Ascending aorta (tissue), 2 donors: ENCODE measurements at regions not wholly inside any gene's neighbourhood (a gene's known extent, or its start where the extent isn't known, plus 50 kb on each side); places are given as distances from the start of the nearest gene placed in this dataset.

Experiments used
- DNase-seq, 2 donors: peaks; one replicate each; pipeline ENCODE4 v3.0.0-alpha.2; 2019; ENCODE audit warnings: low spot score in 2 of 2
- H3K27ac ChIP-seq, 2 donors: fragments of 200-600 bp; sonication (generic); one replicate each; pipeline ENCODE4 v1.5.1; 2016 to 2017; ENCODE audit warnings: mild to moderate bottlenecking in 1 of 2
- H3K27me3 ChIP-seq: fragments of 200-600 bp; sonication (generic); one replicate; pipeline ENCODE4 v1.5.1; 2017
- H3K36me3 ChIP-seq, 2 donors: fragments of 200-600 bp; sonication (generic); one replicate each; pipeline ENCODE4 v1.5.1; 2016
- H3K4me1 ChIP-seq, 2 donors: fragments of 200-600 bp; sonication (generic); one replicate each; pipeline ENCODE4 v1.5.1; 2016 to 2017; ENCODE audit warnings: mild to moderate bottlenecking in 1 of 2
- H3K4me3 ChIP-seq, 2 donors: fragments of 200-600 bp; sonication (generic); one replicate each; pipeline ENCODE4 v1.5.1; 2016 to 2017; ENCODE audit warnings: mild to moderate bottlenecking in 1 of 2
- H3K9me3 ChIP-seq, 2 donors: fragments of 200-600 bp; sonication (generic); one replicate each; pipeline ENCODE4 v1.5.1; 2016
- CTCF ChIP-seq, 3 experiments: fragments of 200-600 bp in 2 of 3; fragments of 450-650 bp in 1 of 3; sonication (generic) in 2 of 3; IDR thresholded peaks; one replicate each; pipeline ENCODE4 v1.5.1; 2016 to 2019; ENCODE audit warnings: antibody characterized with exemption in 3 of 3, mild to moderate bottlenecking in 1 of 3, moderate library complexity in 1 of 3
- intact Hi-C: fragments of 100-400 bp; cut with DNase I; formaldehyde crosslinking; loops from one replicate; pipeline ENCODE4 v1.15.1; 2023

- Histone ChIP-seq H3K27ac (no peak overlapping the region), H3K27me3 (no peaks in the 10 kb centered on the region), H3K36me3 (no peaks in the 10 kb centered on the region), H3K4me3 (no peak overlapping the region), H3K4me1 (no peaks in the 10 kb centered on the region), H3K9me3 (peaks cover 13 to 33% of the 10 kb centered on the region in 2 donors)
- intact Hi-C loops = no loop called here
- no peak for TF ChIP-seq CTCF (IDR thresholded peaks at IDR 0.05)
- DNase-seq = no peak
These were observed 296.8 kb downstream of the SMARCA2 start for GRCh38 chr9:2311920-2312319.

DNA sequence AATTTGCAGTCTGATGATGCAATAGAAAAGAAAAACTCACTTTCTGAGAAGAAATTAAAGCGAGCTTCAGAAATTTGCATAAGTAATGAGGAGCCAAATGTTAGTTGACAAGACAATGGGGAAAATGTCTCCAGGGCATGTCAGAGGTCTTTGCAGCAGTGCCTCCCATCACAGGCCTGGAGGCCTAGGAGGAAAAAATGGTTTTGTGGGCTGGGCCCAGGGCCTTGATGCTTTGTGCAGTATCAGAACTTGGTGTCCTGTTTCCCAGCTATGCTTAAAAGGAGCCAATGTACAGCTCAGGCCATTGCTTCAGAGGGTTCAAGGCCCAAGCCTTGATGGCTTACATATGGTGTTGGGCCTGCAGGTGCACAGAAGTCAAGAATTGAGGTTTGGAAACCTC is 298.4 kb downstream of the SMARCA2 start:
- Histone ChIP-seq H3K4me1 (no peaks in the 10 kb centered on the region), H3K27ac (no peak overlapping the region), H3K9me3 (peaks cover 13 to 33% of the 10 kb centered on the region in 2 donors), H3K4me3 (no peak overlapping the region), H3K27me3 (no peaks in the 10 kb centered on the region), H3K36me3 (no peaks in the 10 kb centered on the region)
- intact Hi-C loops = no loop called here
- DNase-seq = no peak
- TF ChIP-seq CTCF (IDR thresholded peaks at IDR 0.05) = no peak

GRCh38 chr9:2317591-2317990 is 302.4 kb downstream of the SMARCA2 start:
- intact Hi-C loops = no loop called here
- H3K4me1 ChIP-seq = no peaks in the 10 kb centered on the region
- no peak overlapping the region for H3K27ac ChIP-seq
- no peak overlapping the region for H3K4me3 ChIP-seq
- no peaks in the 10 kb centered on the region for H3K36me3 ChIP-seq
- H3K9me3 ChIP-seq = peaks cover 10 to 17% of the 10 kb centered on the region in 2 donors
- no peak for DNase-seq
- no peak for TF ChIP-seq CTCF (IDR thresholded peaks at IDR 0.05)
- no peaks in the 10 kb centered on the region for H3K27me3 ChIP-seq

DNA sequence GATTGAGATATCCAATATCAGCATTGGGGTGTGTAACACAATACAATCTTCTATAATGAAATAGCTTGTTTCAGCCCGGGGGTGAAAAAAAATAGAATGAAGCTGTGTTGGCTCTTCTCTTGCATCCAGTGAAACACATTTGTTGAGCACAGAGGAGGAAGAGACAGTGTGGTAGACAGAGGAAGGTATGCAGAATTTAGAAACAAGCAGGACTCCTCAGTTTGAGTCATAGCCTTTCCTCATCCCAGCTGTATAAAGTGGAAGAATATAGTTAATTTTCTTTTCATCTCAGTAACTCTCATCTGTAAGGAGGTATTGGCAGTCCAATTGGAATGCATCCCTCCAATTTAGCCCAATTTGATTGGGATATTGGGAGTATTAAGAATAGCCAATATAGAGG is 302.2 kb upstream of the VLDLR start:
- no peaks in the 10 kb centered on the region for H3K27me3 ChIP-seq
- H3K4me3 ChIP-seq = no peak overlapping the region
- intact Hi-C loops = no loop called here
- DNase-seq = no peak
- TF ChIP-seq CTCF (IDR thresholded peaks at IDR 0.05) = no peak
- no peak overlapping the region for H3K27ac ChIP-seq
- no peaks in the 10 kb centered on the region for H3K4me1 ChIP-seq
- peaks cover 1 to 5% of the 10 kb centered on the region in 2 donors for H3K9me3 ChIP-seq
- no peaks in the 10 kb centered on the region for H3K36me3 ChIP-seq

DNA sequence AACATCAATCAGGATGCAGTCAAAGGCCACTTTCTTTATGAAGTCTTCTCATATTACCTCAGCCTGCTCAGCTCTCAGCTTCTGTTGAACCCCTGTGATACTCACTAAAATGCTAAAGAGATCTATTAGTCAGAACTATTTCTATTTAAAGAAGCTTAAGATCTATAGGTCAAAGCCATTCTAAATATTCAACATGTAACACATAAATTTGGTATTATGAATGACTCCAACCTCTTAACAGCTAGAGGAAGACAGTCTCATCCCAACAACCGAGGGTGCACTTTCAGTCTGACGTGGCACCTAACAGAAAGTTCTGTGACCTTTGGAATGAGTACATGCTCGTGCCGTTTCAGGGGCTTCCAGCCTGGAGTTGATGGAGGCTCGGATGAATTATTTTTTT is 301.5 kb upstream of the VLDLR start:
- no peak overlapping the region for H3K4me3 ChIP-seq
- no peaks in the 10 kb centered on the region for H3K9me3 ChIP-seq
- H3K4me1 ChIP-seq = no peaks in the 10 kb centered on the region
- no peaks in the 10 kb centered on the region for H3K27me3 ChIP-seq
- TF ChIP-seq CTCF (IDR thresholded peaks at IDR 0.05) = no peak
- no peak overlapping the region for H3K27ac ChIP-seq
- intact Hi-C loops = no loop called here
- H3K36me3 ChIP-seq = no peaks in the 10 kb centered on the region
- no peak for DNase-seq

- Histone ChIP-seq H3K27me3 (no peaks in the 10 kb centered on the region), H3K4me1 (no peaks in the 10 kb centered on the region), H3K36me3 (no peaks in the 10 kb centered on the region), H3K27ac (no peak overlapping the region), H3K4me3 (no peak overlapping the region), H3K9me3 (no peaks in the 10 kb centered on the region)
- no peak for TF ChIP-seq CTCF (IDR thresholded peaks at IDR 0.05)
- DNase-seq = no peak
- intact Hi-C loops = no loop called here
These were observed 301.0 kb upstream of the VLDLR start for GRCh38 chr9:2320632-2321031.
